ENCODE measurements at regions not wholly inside any gene's neighbourhood (a gene's known extent, or its start where the extent isn't known, plus 50 kb on each side); places are given as distances from the start of the nearest gene placed in this dataset.

GRCh38 chr6:112979830-112980229, 632.7 kb downstream of the RFPL4B start:
- no CpG with 5 or more reads among the region's 5 CpGs for WGBS (ENCODE audit: insufficient coverage)
- Histone ChIP-seq H3K9me3 (no peaks in the 10 kb centered on the region), H3K36me3 (ENCODE audit: control insufficient read depth in 2 of 2, extremely low read depth in 1 of 2, insufficient read depth in 1 of 2, low read length in 1 of 2) (no peaks in the 10 kb centered on the region), H3K27ac (ENCODE audit: low read length) (no peak overlapping the region), H3K4me3 (ENCODE audit: control insufficient read depth in 1 of 2, extremely low read depth in 1 of 2, low read length in 1 of 2) (no peak overlapping the region), H3K4me1 (ENCODE audit: control insufficient read depth in 1 of 2, extremely low read depth in 1 of 2, insufficient read depth in 2 of 2, low read length in 2 of 2) (no peaks in the 10 kb centered on the region), H3K27me3 (replicated peaks in 1 of 2; ENCODE audit: control insufficient read depth in 2 of 2, extremely low read depth in 1 of 2, insufficient read depth in 2 of 2, low read length in 1 of 2) (no peaks in the 10 kb centered on the region)
- Mint-ChIP-seq H3K27ac (no peak overlapping the region), H3K9me3 (peaks cover 4 to 12% (median 7%) of the 10 kb centered on the region in 3 donors), H3K4me1 (no peaks in the 10 kb centered on the region), H3K27me3 (no peaks in the 10 kb centered on the region), H3K36me3 (no peaks in the 10 kb centered on the region), H3K4me3 (no peak overlapping the region)
- ChIA-PET CTCF (no interaction called here), POLR2A (no interaction called here)
- DNase-seq (no peak), ATAC-seq (replicated peaks in 1 of 4) (no peak)

GRCh38 chr6:112980676-112981075, 633.5 kb downstream of the RFPL4B start:
- ATAC-seq (replicated peaks in 1 of 4) (no peak), DNase-seq (no peak)
- Histone ChIP-seq H3K4me3 (ENCODE audit: control insufficient read depth in 1 of 2, extremely low read depth in 1 of 2, low read length in 1 of 2) (no peak overlapping the region), H3K27me3 (replicated peaks in 1 of 2; ENCODE audit: control insufficient read depth in 2 of 2, extremely low read depth in 1 of 2, insufficient read depth in 2 of 2, low read length in 1 of 2) (no peaks in the 10 kb centered on the region), H3K27ac (ENCODE audit: low read length) (no peak overlapping the region), H3K9me3 (no peaks in the 10 kb centered on the region), H3K4me1 (ENCODE audit: control insufficient read depth in 1 of 2, extremely low read depth in 1 of 2, insufficient read depth in 2 of 2, low read length in 2 of 2) (no peaks in the 10 kb centered on the region), H3K36me3 (ENCODE audit: control insufficient read depth in 2 of 2, extremely low read depth in 1 of 2, insufficient read depth in 1 of 2, low read length in 1 of 2) (no peaks in the 10 kb centered on the region)
- no peak overlapping the region for H3K4me3 Mint-ChIP-seq
- ChIA-PET CTCF (no interaction called here), POLR2A (no interaction called here)
- H3K27ac Mint-ChIP-seq = no peak overlapping the region
- no peaks in the 10 kb centered on the region for H3K4me1 Mint-ChIP-seq
- WGBS (ENCODE audit: insufficient coverage) = no CpG with 5 or more reads among the region's 3 CpGs
- H3K36me3 Mint-ChIP-seq = no peaks in the 10 kb centered on the region
- H3K9me3 Mint-ChIP-seq = peaks cover 2 to 6% (median 4%) of the 10 kb centered on the region in 3 donors
- no peaks in the 10 kb centered on the region for H3K27me3 Mint-ChIP-seq

- Histone ChIP-seq H3K9me3 (no peaks in the 10 kb centered on the region), H3K36me3 (ENCODE audit: control insufficient read depth in 2 of 2, extremely low read depth in 1 of 2, insufficient read depth in 1 of 2, low read length in 1 of 2) (no peaks in the 10 kb centered on the region), H3K27me3 (replicated peaks in 1 of 2; ENCODE audit: control insufficient read depth in 2 of 2, extremely low read depth in 1 of 2, insufficient read depth in 2 of 2, low read length in 1 of 2) (no peaks in the 10 kb centered on the region), H3K4me3 (ENCODE audit: control insufficient read depth in 1 of 2, extremely low read depth in 1 of 2, low read length in 1 of 2) (no peak overlapping the region), H3K27ac (ENCODE audit: low read length) (no peak overlapping the region), H3K4me1 (ENCODE audit: control insufficient read depth in 1 of 2, extremely low read depth in 1 of 2, insufficient read depth in 2 of 2, low read length in 2 of 2) (no peaks in the 10 kb centered on the region)
- ChIA-PET POLR2A (no interaction called here), CTCF (no interaction called here)
- Mint-ChIP-seq H3K36me3 (no peaks in the 10 kb centered on the region), H3K4me1 (no peaks in the 10 kb centered on the region), H3K27ac (no peak overlapping the region), H3K27me3 (no peaks in the 10 kb centered on the region), H3K9me3 (peaks cover 0 to 6% (median 2%) of the 10 kb centered on the region in 3 donors), H3K4me3 (no peak overlapping the region)
- ATAC-seq (replicated peaks in 1 of 4) (no peak), DNase-seq (no peak)
- WGBS (ENCODE audit: insufficient coverage) = no CpG with 5 or more reads among the region's 1 CpG
Observed at GRCh38 chr6:112983713-112984261, 636.7 kb downstream of the RFPL4B start.

- H3K36me3 Mint-ChIP-seq = no peaks in the 10 kb centered on the region
- Histone ChIP-seq H3K4me3 (ENCODE audit: control insufficient read depth in 1 of 2, extremely low read depth in 1 of 2, low read length in 1 of 2) (no peak overlapping the region), H3K27ac (ENCODE audit: low read length) (no peak overlapping the region), H3K9me3 (no peaks in the 10 kb centered on the region), H3K4me1 (ENCODE audit: control insufficient read depth in 1 of 2, extremely low read depth in 1 of 2, insufficient read depth in 2 of 2, low read length in 2 of 2) (no peaks in the 10 kb centered on the region), H3K36me3 (ENCODE audit: control insufficient read depth in 2 of 2, extremely low read depth in 1 of 2, insufficient read depth in 1 of 2, low read length in 1 of 2) (no peaks in the 10 kb centered on the region), H3K27me3 (replicated peaks in 1 of 2; ENCODE audit: control insufficient read depth in 2 of 2, extremely low read depth in 1 of 2, insufficient read depth in 2 of 2, low read length in 1 of 2) (no peaks in the 10 kb centered on the region)
- ChIA-PET CTCF (no interaction called here), POLR2A (no interaction called here)
- no peaks in the 10 kb centered on the region for H3K27me3 Mint-ChIP-seq
- DNase-seq (no peak), ATAC-seq (replicated peaks in 1 of 4) (no peak)
- no peaks in the 10 kb centered on the region for H3K4me1 Mint-ChIP-seq
- H3K27ac Mint-ChIP-seq = no peak overlapping the region
- WGBS (ENCODE audit: insufficient coverage) = 56% methylated on average over 1 of the region's 2 CpGs
- peaks cover 3 to 7% (median 6%) of the 10 kb centered on the region in 3 donors for H3K9me3 Mint-ChIP-seq
- no peak overlapping the region for H3K4me3 Mint-ChIP-seq
Observed at GRCh38 chr6:112984899-112985298, 637.8 kb downstream of the RFPL4B start.

GRCh38 chr6:112986321-112986720, 639.2 kb downstream of the RFPL4B start:
- Histone ChIP-seq H3K4me3 (ENCODE audit: control insufficient read depth in 1 of 2, extremely low read depth in 1 of 2, low read length in 1 of 2) (no peak overlapping the region), H3K27me3 (replicated peaks in 1 of 2; ENCODE audit: control insufficient read depth in 2 of 2, extremely low read depth in 1 of 2, insufficient read depth in 2 of 2, low read length in 1 of 2) (no peaks in the 10 kb centered on the region), H3K27ac (ENCODE audit: low read length) (no peak overlapping the region), H3K36me3 (ENCODE audit: control insufficient read depth in 2 of 2, extremely low read depth in 1 of 2, insufficient read depth in 1 of 2, low read length in 1 of 2) (no peaks in the 10 kb centered on the region), H3K9me3 (no peaks in the 10 kb centered on the region), H3K4me1 (ENCODE audit: control insufficient read depth in 1 of 2, extremely low read depth in 1 of 2, insufficient read depth in 2 of 2, low read length in 2 of 2) (no peaks in the 10 kb centered on the region)
- DNase-seq (no peak), ATAC-seq (replicated peaks in 1 of 4) (no peak)
- H3K36me3 Mint-ChIP-seq = no peaks in the 10 kb centered on the region
- H3K27ac Mint-ChIP-seq = no peak overlapping the region
- H3K9me3 Mint-ChIP-seq = peaks cover 6 to 7% (median 6%) of the 10 kb centered on the region in 3 donors
- POLR2A ChIA-PET = no interaction called here
- CTCF ChIA-PET = no interaction called here
- no peaks in the 10 kb centered on the region for H3K4me1 Mint-ChIP-seq
- no peaks in the 10 kb centered on the region for H3K27me3 Mint-ChIP-seq
- H3K4me3 Mint-ChIP-seq = no peak overlapping the region
- WGBS (ENCODE audit: insufficient coverage) = no CpG with 5 or more reads among the region's 2 CpGs

- H3K27me3 Mint-ChIP-seq = no peaks in the 10 kb centered on the region
- POLR2A ChIA-PET = no interaction called here
- no peak overlapping the region for H3K4me3 Mint-ChIP-seq
- H3K27me3 ChIP-seq (replicated peaks in 1 of 2; ENCODE audit: control insufficient read depth in 2 of 2, extremely low read depth in 1 of 2, insufficient read depth in 2 of 2, low read length in 1 of 2) = no peaks in the 10 kb centered on the region
- H3K9me3 Mint-ChIP-seq = peaks cover 6 to 11% (median 6%) of the 10 kb centered on the region in 3 donors
- H3K4me1 Mint-ChIP-seq = no peaks in the 10 kb centered on the region
- no peaks in the 10 kb centered on the region for H3K36me3 ChIP-seq (ENCODE audit: control insufficient read depth in 2 of 2, extremely low read depth in 1 of 2, insufficient read depth in 1 of 2, low read length in 1 of 2)
- H3K36me3 Mint-ChIP-seq = no peaks in the 10 kb centered on the region
- H3K27ac ChIP-seq (ENCODE audit: low read length) = no peak overlapping the region
- WGBS (ENCODE audit: insufficient coverage) = no CpG with 5 or more reads among the region's 1 CpG
- no peak for ATAC-seq (replicated peaks in 1 of 4)
- DNase-seq = no peak
- H3K27ac Mint-ChIP-seq = no peak overlapping the region
- H3K9me3 ChIP-seq = no peaks in the 10 kb centered on the region
- CTCF ChIA-PET = no interaction called here
- H3K4me1 ChIP-seq (ENCODE audit: control insufficient read depth in 1 of 2, extremely low read depth in 1 of 2, insufficient read depth in 2 of 2, low read length in 2 of 2) = no peaks in the 10 kb centered on the region
- no peak overlapping the region for H3K4me3 ChIP-seq (ENCODE audit: control insufficient read depth in 1 of 2, extremely low read depth in 1 of 2, low read length in 1 of 2)
Observed at GRCh38 chr6:112988748-112989147, 641.6 kb downstream of the RFPL4B start.

- H3K9me3 ChIP-seq = no peaks in the 10 kb centered on the region
- H3K4me3 ChIP-seq (ENCODE audit: control insufficient read depth in 1 of 2, extremely low read depth in 1 of 2, low read length in 1 of 2) = no peak overlapping the region
- H3K4me1 Mint-ChIP-seq = no peaks in the 10 kb centered on the region
- no peak overlapping the region for H3K27ac ChIP-seq (ENCODE audit: low read length)
- no peak overlapping the region for H3K27ac Mint-ChIP-seq
- no peaks in the 10 kb centered on the region for H3K36me3 ChIP-seq (ENCODE audit: control insufficient read depth in 2 of 2, extremely low read depth in 1 of 2, insufficient read depth in 1 of 2, low read length in 1 of 2)
- DNase-seq = no peak
- H3K4me1 ChIP-seq (ENCODE audit: control insufficient read depth in 1 of 2, extremely low read depth in 1 of 2, insufficient read depth in 2 of 2, low read length in 2 of 2) = no peaks in the 10 kb centered on the region
- ChIA-PET CTCF (no interaction called here), POLR2A (no interaction called here)
- ATAC-seq (replicated peaks in 1 of 4) = no peak
- H3K36me3 Mint-ChIP-seq = no peaks in the 10 kb centered on the region
- no peaks in the 10 kb centered on the region for H3K27me3 ChIP-seq (replicated peaks in 1 of 2; ENCODE audit: control insufficient read depth in 2 of 2, extremely low read depth in 1 of 2, insufficient read depth in 2 of 2, low read length in 1 of 2)
- no peak overlapping the region for H3K4me3 Mint-ChIP-seq
- H3K27me3 Mint-ChIP-seq = no peaks in the 10 kb centered on the region
- peaks cover 0 to 8% (median 6%) of the 10 kb centered on the region in 3 donors for H3K9me3 Mint-ChIP-seq
Observed at GRCh38 chr6:112990971-112991370, 643.8 kb downstream of the RFPL4B start.
